ENCODE measurements at regions not wholly inside any gene's neighbourhood (a gene's known extent, or its start where the extent isn't known, plus 50 kb on each side); places are given as distances from the start of the nearest gene placed in this dataset.

DNA sequence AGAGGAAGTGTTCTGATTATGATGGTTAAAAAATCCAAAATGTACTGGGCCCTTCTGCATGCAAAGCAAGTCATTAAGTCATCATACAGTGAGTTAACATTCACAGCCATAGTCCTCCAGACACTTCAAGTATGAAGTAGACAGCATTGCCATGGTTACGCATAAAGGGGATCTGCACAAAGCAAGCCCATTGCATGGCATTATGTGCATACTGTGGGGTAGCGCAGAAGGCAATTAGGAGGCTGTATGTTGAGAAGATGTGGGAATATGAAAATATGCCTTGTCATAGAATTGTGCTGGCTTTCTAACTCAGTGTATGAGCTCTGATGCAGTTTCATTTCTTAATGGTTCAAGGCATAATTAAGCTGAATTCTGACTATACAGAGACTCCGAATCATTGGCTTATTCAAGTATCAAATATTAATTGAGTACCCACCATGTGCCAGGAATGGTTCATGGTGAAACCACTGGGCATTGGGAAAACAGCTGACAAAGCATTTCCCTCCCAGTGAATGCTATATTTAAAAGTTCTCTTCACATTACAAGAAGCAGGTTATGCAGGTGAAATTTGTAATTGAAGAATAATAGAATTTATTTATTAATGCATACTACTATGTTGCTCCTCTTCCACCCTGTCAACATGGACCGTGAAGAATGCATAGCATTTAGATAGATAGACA, 588.9 kb downstream of the ZNF674 start:
- no peak overlapping the region for H3K9ac ChIP-seq (ENCODE audit: low read depth, low read length)
- no peak overlapping the region for H3K4me2 ChIP-seq (ENCODE audit: insufficient read depth, low read length)
- DNase-seq = no peak
- H3K36me3 ChIP-seq (ENCODE audit: insufficient read depth, low read length) = no peaks in the 10 kb centered on the region
- H3K27me3 ChIP-seq (ENCODE audit: insufficient read depth, low read length, poor library complexity) = no peaks in the 10 kb centered on the region
- no peak for ATAC-seq (ENCODE audit: insufficient read depth, low read depth)
- TF ChIP-seq CTCF (IDR thresholded peaks at IDR 0.05; ENCODE audit: borderline replicate concordance, extremely low read depth, low read length, poor library complexity, severe bottlenecking) (no peak), EZH2 (IDR thresholded peaks at IDR 0.05; ENCODE audit: borderline replicate concordance, low read depth, low read length, severe bottlenecking) (no peak)
- H4K20me1 ChIP-seq (ENCODE audit: insufficient read depth, low read length) = no peaks in the 10 kb centered on the region
- no peaks in the 10 kb centered on the region for H3K9me3 ChIP-seq (ENCODE audit: insufficient read depth, low read length, severe bottlenecking)
- H3K27ac ChIP-seq (ENCODE audit: low read length) = no peak overlapping the region
- no peaks in the 10 kb centered on the region; the same call in 1 of the 2 replicates for H3K4me1 ChIP-seq (ENCODE audit: insufficient read depth, low read length)
- no peaks in the 10 kb centered on the region for H3K79me2 ChIP-seq (ENCODE audit: insufficient read depth, low read length)
- H3K4me3 ChIP-seq (ENCODE audit: low read depth in 1 of 2, low read length in 2 of 2) = no peak overlapping the region
- H2AFZ ChIP-seq (ENCODE audit: low read depth, low read length) = no peak overlapping the region

GRCh38 chrX:45955661-45956060, 589.6 kb downstream of the ZNF674 start:
- no peaks in the 10 kb centered on the region for H4K20me1 ChIP-seq (ENCODE audit: insufficient read depth, low read length)
- H3K9me3 ChIP-seq (ENCODE audit: insufficient read depth, low read length, severe bottlenecking) = no peaks in the 10 kb centered on the region
- no peak overlapping the region for H2AFZ ChIP-seq (ENCODE audit: low read depth, low read length)
- no peak overlapping the region for H3K4me3 ChIP-seq (ENCODE audit: low read depth in 1 of 2, low read length in 2 of 2)
- no peak overlapping the region for H3K9ac ChIP-seq (ENCODE audit: low read depth, low read length)
- no peak for ATAC-seq (ENCODE audit: insufficient read depth, low read depth)
- H3K36me3 ChIP-seq (ENCODE audit: insufficient read depth, low read length) = no peaks in the 10 kb centered on the region
- H3K4me1 ChIP-seq (ENCODE audit: insufficient read depth, low read length) = no peaks in the 10 kb centered on the region; the same call in 1 of the 2 replicates
- no peaks in the 10 kb centered on the region for H3K79me2 ChIP-seq (ENCODE audit: insufficient read depth, low read length)
- DNase-seq = no peak
- H3K27me3 ChIP-seq (ENCODE audit: insufficient read depth, low read length, poor library complexity) = no peaks in the 10 kb centered on the region
- H3K27ac ChIP-seq (ENCODE audit: low read length) = no peak overlapping the region
- TF ChIP-seq EZH2 (IDR thresholded peaks at IDR 0.05; ENCODE audit: borderline replicate concordance, low read depth, low read length, severe bottlenecking) = no peak
- TF ChIP-seq CTCF (IDR thresholded peaks at IDR 0.05; ENCODE audit: borderline replicate concordance, extremely low read depth, low read length, poor library complexity, severe bottlenecking) = no peak
- H3K4me2 ChIP-seq (ENCODE audit: insufficient read depth, low read length) = no peak overlapping the region

- H3K4me2 ChIP-seq (ENCODE audit: insufficient read depth, low read length) = no peak overlapping the region
- H3K4me1 ChIP-seq (ENCODE audit: insufficient read depth, low read length) = no peaks in the 10 kb centered on the region; the same call in 1 of the 2 replicates
- peak overlapping the region; percentile 54; the same call in 1 of the 2 replicates for H2AFZ ChIP-seq (ENCODE audit: low read depth, low read length)
- H3K27ac ChIP-seq (ENCODE audit: low read length) = no peak overlapping the region
- H3K4me3 ChIP-seq (ENCODE audit: low read depth in 1 of 2, low read length in 2 of 2) = no peak overlapping the region
- DNase-seq (no peak), ATAC-seq (ENCODE audit: insufficient read depth, low read depth) (no peak)
- no peaks in the 10 kb centered on the region for H3K36me3 ChIP-seq (ENCODE audit: insufficient read depth, low read length)
- no peak overlapping the region for H3K9ac ChIP-seq (ENCODE audit: low read depth, low read length)
- no peaks in the 10 kb centered on the region for H3K9me3 ChIP-seq (ENCODE audit: insufficient read depth, low read length, severe bottlenecking)
- H3K27me3 ChIP-seq (ENCODE audit: insufficient read depth, low read length, poor library complexity) = no peaks in the 10 kb centered on the region
- no peaks in the 10 kb centered on the region for H3K79me2 ChIP-seq (ENCODE audit: insufficient read depth, low read length)
- H4K20me1 ChIP-seq (ENCODE audit: insufficient read depth, low read length) = no peaks in the 10 kb centered on the region
- TF ChIP-seq CTCF (IDR thresholded peaks at IDR 0.05; ENCODE audit: borderline replicate concordance, extremely low read depth, low read length, poor library complexity, severe bottlenecking) = no peak
- no peak for TF ChIP-seq EZH2 (IDR thresholded peaks at IDR 0.05; ENCODE audit: borderline replicate concordance, low read depth, low read length, severe bottlenecking)
Observed at GRCh38 chrX:45954026-45954425, 591.2 kb downstream of the ZNF674 start.
